ENCODE measurements at regions not wholly inside any gene's neighbourhood (a gene's known extent, or its start where the extent isn't known, plus 50 kb on each side); places are given as distances from the start of the nearest gene placed in this dataset.

DNA sequence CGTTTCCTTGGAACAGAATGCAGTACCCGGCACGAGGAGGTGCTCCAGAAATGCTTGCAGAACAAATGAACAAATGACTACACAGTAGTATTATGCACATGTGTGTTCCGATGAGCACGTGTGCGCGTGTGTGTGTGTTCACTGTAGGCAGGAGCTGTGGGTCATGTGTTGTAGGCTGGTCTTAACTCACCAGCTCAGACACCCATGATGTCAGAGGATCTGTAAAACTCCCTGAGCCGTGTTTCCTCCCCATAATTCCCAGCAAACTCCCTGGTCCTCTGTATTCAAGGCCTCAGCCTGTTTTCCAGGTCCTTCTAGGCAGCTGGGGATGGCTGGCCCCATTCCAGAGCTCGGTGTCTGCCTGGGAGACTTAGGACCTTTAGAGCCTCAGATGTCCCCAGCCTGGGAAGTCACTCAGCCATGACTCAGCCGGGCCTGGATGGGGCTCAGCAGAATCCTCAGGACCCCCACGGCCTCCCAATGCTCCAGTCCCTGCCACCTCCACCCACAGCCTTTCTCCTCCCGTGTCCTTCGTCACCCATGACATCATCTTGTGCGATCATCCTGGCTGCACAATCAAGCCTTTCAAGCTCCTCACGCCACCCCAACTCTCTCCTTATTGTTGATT, 475.0 kb upstream of the SULF2 start:
- DNase-seq = no peak
- in situ Hi-C loops (cut with HindIII; ENCODE audit: low pct_ligation_motif_present, low pct_unique_long_range_greater_than_20kb, low sequenced_read_pairs) = no loop called here

DNA sequence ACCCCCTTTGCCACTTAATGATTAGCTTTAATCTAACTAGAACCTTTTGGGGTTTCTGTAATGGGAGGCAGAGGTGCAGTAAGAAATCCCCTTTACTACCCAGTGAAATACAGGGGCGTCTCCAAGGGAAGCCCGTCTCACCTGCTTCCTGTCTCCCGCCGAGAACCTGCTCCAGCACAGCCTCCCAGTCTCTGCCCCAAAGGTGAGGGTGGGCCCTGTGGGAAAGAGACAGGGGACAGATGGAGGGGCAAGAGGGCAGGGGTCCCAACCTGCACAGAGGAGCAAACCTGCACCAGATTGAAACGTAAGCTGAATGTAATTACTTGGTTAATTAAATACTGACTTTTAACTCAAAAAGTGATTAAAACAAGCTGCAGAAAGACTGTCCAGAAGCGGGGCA, 474.2 kb upstream of the SULF2 start:
- in situ Hi-C loops (cut with HindIII; ENCODE audit: low pct_ligation_motif_present, low pct_unique_long_range_greater_than_20kb, low sequenced_read_pairs) = no loop called here
- DNase-seq = no peak

DNA sequence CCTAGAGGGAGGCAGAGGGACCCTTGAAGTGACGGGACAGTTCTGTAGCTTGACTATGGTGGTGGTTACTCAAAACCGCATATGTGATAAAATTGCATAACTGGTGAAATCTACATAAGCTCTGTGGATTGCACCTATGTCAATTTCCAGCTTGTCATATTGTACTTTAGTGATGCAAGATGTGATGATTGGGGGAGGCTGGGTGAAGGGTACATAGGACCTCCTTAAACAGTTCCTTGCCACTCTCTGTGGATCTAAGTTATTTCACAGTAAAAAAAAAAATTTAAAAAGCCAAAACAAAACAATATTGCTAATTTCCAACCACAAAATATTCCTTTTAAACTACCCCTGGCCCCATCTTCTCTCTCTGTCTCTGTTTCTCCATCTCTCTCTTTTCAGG, 472.6 kb upstream of the SULF2 start:
- in situ Hi-C loops (cut with HindIII; ENCODE audit: low pct_ligation_motif_present, low pct_unique_long_range_greater_than_20kb, low sequenced_read_pairs) = no loop called here
- no peak for DNase-seq

DNA sequence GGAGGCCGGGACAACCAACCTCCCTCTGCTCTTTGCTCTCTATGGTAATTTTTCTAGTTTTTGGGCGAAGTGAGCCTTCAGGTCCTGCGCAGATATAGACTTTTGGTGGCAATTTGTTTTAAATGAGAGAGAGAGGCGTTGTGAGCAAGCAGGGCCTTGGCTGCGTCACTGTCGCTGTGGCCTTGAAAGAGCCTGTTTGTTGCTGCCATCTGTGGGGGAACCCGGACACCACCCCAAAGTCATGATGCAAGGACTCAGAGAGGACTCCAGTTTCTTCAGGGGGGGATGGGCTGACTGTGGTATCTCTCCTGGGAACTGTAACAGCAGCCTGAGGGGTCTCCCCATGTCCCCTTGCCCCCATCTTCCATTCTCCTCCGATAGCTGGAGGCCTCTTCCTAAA, 462.7 kb upstream of the SULF2 start:
- in situ Hi-C loops (cut with HindIII; ENCODE audit: low pct_ligation_motif_present, low pct_unique_long_range_greater_than_20kb, low sequenced_read_pairs) = no loop called here
- no peak for DNase-seq

DNA sequence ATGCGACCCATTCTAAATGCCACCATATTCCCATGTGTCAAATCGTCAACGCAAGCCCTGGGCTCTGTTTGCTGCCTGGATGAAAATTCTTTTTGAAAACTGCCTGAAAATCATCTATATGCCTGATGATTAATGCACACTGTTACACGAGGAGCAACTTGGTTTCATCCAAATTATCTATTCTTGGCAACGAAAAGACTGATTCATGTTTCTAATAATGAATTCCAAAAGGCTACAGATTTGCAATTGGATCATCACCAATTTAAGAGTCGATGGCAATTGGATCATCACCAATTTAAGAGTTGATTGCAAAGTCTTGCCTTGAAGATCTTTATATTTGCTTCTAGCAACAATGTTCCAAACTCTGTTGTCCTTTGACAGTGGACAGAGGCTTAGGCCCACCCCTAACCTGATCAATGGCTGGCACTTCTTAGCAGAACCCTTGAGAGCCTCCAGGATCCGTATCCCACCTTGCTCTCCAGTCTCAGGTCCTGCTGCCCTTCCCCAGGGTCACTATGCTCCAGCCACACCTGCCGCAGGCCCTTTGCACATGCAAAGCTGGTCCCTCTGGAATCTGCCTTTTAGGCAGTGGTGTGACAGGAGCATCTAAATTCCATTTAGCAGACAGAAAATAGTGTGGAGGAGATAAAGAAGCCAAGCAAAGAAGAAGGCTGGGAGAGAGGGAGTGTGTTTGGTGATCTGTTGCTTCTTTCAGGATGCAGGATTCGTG, 460.9 kb upstream of the SULF2 start:
- no peak for DNase-seq
- in situ Hi-C loops (cut with HindIII; ENCODE audit: low pct_ligation_motif_present, low pct_unique_long_range_greater_than_20kb, low sequenced_read_pairs) = no loop called here

- no peak for DNase-seq
- in situ Hi-C loops (cut with HindIII; ENCODE audit: low pct_ligation_motif_present, low pct_unique_long_range_greater_than_20kb, low sequenced_read_pairs) = no loop called here
Measured at GRCh38 chr20:48242623-48243022, 457.3 kb upstream of the SULF2 start.

- in situ Hi-C loops (cut with HindIII; ENCODE audit: low pct_ligation_motif_present, low pct_unique_long_range_greater_than_20kb, low sequenced_read_pairs) = no loop called here
Measured at GRCh38 chr20:48241482-48241881, 456.2 kb upstream of the SULF2 start.

GRCh38 chr20:48238781-48239180, 453.5 kb upstream of the SULF2 start:
- no peak for DNase-seq
- in situ Hi-C loops (cut with HindIII; ENCODE audit: low pct_ligation_motif_present, low pct_unique_long_range_greater_than_20kb, low sequenced_read_pairs) = no loop called here

More at GRCh38 chr20:48241482-48241881, 456.2 kb upstream of the SULF2 start:
- no peak for DNase-seq

DNA sequence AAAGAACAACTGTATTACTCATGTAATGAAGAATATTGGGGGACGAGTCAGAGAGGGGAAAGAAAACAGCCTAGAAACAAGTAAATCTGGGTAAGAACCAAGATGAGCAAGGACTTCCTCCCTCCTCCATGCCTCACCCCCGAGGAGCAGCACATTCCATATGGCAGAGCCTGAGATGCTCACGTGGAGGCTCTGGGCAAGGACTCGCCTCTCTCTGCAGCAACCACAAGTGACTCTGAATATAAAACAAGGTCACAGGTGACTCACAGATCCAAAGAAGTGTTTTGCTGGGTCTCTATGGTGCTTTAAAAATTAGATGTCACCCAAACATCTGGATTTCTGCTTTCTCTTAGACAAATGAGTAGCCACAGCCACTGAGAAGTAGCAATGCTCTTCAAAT, 453.0 kb upstream of the SULF2 start:
- in situ Hi-C loops (cut with HindIII; ENCODE audit: low pct_ligation_motif_present, low pct_unique_long_range_greater_than_20kb, low sequenced_read_pairs) = no loop called here
- DNase-seq = no peak

- DNase-seq = no peak
- in situ Hi-C loops (cut with HindIII; ENCODE audit: low pct_ligation_motif_present, low pct_unique_long_range_greater_than_20kb, low sequenced_read_pairs) = no loop called here
Measured at GRCh38 chr20:48236000-48236970, 451.0 kb upstream of the SULF2 start.

DNA sequence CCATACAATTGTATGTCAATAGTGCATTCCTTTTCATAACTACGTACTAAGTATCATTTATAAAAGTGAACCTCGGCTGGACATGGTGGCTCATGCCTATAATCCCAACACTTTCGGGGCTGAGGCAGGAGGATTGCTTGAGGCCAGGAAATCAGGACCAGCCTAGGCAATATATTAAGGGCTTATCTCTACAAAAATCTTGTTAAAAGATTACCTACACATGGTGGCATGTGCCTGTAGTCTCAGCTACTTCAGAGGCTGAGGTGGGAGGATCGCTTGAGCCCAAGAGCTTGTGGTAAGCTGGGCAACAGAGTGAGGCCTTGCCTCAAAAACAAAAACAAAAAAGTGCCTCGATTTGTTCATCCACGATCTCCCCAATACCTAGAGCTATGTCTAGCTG, 449.7 kb upstream of the SULF2 start:
- DNase-seq = no peak
- in situ Hi-C loops (cut with HindIII; ENCODE audit: low pct_ligation_motif_present, low pct_unique_long_range_greater_than_20kb, low sequenced_read_pairs) = no loop called here

DNA sequence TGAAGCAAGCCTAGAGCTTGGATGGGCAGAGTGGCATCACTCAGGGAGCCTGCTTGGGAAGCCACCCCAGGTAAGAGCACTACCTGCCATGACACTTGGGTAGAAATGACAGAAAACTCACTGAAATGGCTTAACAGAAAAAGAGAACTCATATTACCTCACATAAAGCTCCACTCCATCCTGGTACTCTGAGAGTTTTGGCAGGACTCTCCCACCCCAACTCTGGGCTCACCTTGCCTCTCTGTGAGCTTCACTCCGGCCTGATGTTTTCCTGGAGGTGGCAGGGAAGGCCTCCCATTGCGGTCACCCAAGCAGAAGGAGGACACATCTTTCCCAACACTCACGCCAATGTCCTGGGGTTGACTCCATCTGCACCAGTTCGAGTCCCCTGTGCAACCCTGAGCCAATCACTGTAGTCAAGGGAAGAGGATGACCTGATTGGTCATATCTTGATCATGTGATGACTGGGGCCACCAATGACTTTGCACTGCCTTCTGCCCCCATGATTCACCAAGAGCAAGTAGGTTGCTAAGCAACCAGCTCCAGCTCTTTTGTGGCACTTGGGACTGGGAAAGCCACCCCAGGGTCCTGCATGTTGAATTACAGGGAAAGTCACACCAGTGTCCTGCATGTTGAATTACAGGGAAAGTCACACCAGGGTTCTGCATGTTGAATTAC, 446.1 kb upstream of the SULF2 start:
- in situ Hi-C loops (cut with HindIII; ENCODE audit: low pct_ligation_motif_present, low pct_unique_long_range_greater_than_20kb, low sequenced_read_pairs) = no loop called here
- DNase-seq = no peak

- in situ Hi-C loops (cut with HindIII; ENCODE audit: low pct_ligation_motif_present, low pct_unique_long_range_greater_than_20kb, low sequenced_read_pairs) = no loop called here
- no peak for DNase-seq
Measured at GRCh38 chr20:48230216-48230615, 444.9 kb upstream of the SULF2 start.

GRCh38 chr20:48227381-48227780, 442.1 kb upstream of the SULF2 start:
- in situ Hi-C loops (cut with HindIII; ENCODE audit: low pct_ligation_motif_present, low pct_unique_long_range_greater_than_20kb, low sequenced_read_pairs) = no loop called here
- DNase-seq = no peak

DNA sequence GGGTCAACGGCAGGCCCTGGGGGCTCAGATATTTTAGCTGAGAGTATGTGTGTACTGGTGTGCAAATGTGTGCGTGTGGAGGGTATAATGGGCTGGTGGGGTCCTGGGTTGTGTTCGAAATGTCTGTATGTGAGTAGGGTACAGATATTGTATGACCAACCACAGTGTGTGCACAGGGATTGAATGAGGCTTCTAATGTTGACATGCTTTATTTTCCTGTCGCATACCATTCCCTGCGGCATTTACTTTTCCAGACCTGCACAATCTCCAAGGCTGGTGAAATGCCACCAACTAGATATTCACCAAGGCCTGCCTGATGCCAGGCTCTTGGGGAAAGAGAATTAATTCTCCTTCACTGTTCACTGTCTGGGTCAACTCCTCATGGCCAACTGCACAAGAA, 441.4 kb upstream of the SULF2 start:
- in situ Hi-C loops (cut with HindIII; ENCODE audit: low pct_ligation_motif_present, low pct_unique_long_range_greater_than_20kb, low sequenced_read_pairs) = no loop called here

GRCh38 chr20:48224533-48225050, 439.3 kb upstream of the SULF2 start:
- in situ Hi-C loops (cut with HindIII; ENCODE audit: low pct_ligation_motif_present, low pct_unique_long_range_greater_than_20kb, low sequenced_read_pairs) = no loop called here
- no peak for DNase-seq

More for the DNA sequence above, 441.4 kb upstream of the SULF2 start:
- no peak for DNase-seq

GRCh38 chr20:48223715-48224114, 438.4 kb upstream of the SULF2 start:
- DNase-seq = no peak
- in situ Hi-C loops (cut with HindIII; ENCODE audit: low pct_ligation_motif_present, low pct_unique_long_range_greater_than_20kb, low sequenced_read_pairs) = no loop called here

GRCh38 chr20:48222595-48223180, 437.4 kb upstream of the SULF2 start:
- in situ Hi-C loops (cut with HindIII; ENCODE audit: low pct_ligation_motif_present, low pct_unique_long_range_greater_than_20kb, low sequenced_read_pairs) = no loop called here
- DNase-seq = no peak
